Limb (tissue), 2 donors: ENCODE measurements at regions not wholly inside any gene's neighbourhood (a gene's known extent, or its start where the extent isn't known, plus 50 kb on each side); places are given as distances from the start of the nearest gene placed in this dataset.
"Not testable (repeated sequence)": the region's sequence is repeated elsewhere in the genome, so short reads cannot be mapped to it uniquely, and the experiment has no call there.

Experiments
- DNase-seq, 2 donors: peaks; one replicate each; pipeline ENCODE4 v3.0.0-alpha.2; 2016; ENCODE audit errors: extremely low spot score in 2 of 2

DNA sequence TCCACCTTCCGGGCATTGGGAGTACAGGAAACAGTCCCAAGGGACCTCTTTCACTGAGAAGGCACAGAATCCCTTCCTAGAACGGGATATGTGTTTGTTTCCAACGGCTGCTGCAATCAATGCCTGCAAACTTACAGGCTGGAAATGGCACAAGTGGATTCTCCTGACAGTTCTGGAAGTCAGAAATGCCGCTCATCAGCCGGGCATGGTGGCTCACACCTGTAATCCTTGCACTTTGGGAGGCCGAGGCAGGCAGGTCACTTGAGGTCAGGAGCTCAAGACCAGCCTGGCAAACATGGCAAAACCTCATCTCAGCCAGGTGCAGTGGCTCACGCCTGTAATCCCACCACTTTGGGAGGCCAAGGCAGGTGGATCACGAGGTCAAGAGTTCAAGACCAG is 97.0 kb upstream of the FGF3 start:
- DNase-seq = not testable (repeated sequence)

DNA sequence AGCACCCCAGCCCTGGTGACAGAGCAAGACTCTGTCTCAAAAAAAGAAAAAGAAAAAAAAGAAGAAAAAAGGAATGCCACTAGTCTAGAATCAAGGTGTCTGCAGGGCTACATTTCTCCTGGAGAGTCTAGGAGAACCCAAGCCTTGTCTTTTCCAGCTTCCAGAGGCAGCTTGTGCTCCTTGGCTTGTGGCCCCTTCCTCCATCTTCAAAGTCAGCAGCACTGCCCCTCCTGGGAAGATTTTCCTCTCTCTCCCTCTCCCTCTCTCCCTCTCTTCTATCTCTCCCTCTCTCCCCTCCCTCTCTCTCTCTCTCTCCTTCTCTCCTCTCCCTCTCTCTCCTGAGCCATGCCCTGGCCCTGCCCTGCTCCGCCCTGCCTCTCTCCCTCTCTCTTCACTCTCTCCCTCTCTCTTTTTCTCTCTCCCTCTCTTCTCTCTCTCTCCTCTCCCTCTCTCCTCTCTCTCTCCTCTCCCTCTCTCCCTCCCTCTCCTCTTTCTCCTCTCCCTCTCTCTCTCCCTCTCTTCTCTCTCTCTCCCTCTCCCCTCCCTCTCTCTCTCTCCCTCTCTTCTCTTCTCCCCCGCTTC is 97.7 kb upstream of the FGF3 start:
- no peak for DNase-seq

DNA sequence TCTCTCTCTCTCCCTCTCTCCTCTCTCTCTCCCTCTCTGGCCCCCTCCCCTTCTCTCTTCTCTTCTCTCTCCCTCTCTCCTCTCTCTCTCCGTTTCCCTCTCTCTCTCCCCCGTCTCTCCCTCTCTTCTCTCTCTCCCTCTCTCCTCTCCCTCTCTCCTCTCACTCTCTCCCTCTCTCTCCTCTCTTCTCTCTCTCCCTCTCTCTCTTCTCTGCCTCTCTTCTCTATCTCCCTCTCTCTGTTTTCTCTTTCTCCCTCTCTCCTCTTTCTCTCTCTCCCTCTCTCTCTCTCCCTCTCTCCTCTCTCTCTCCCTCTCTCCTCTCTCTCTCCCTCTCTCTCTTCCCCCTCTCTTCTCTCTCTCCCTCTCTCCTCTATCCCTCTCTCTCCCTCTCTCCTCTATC is 98.3 kb upstream of the FGF3 start:
- peak in 1 of 2 donors; percentile 8 for DNase-seq

DNA sequence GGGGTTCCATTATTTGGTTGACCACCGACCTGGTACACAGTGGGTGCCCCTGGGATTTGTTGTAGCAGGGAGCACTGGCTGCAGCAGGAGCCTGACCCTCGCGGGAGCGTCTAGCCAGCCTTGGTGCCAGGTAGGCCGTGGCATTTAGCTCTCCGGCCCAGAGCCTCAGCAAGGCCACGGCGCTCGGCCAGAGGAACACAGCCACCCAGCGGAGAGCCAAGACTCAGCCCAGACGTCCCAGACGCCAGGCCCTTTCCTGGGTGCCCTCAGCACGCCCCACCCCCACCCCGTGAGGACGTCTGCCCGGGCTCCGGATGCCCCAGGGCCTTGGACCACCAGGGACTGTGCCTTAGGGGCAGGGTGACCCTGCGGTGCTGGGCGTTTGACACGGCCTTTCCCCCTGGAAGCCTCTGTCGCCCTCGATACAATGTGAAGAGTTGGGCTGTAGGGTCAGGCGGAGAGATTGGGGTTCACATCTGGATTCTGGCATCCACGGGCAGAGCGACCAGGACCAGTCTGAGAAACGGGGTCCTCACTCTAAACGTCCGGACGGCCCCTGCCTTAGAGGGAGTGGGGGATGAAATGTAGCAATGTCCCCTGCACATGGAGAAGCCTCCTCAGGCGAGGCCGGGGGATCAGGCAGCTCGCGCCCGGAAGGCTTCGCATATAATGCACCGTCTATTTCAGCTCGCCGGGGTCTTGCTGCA is 99.2 kb upstream of the FGF3 start:
- DNase-seq = peak in 1 of 2 donors; percentile 27

DNA sequence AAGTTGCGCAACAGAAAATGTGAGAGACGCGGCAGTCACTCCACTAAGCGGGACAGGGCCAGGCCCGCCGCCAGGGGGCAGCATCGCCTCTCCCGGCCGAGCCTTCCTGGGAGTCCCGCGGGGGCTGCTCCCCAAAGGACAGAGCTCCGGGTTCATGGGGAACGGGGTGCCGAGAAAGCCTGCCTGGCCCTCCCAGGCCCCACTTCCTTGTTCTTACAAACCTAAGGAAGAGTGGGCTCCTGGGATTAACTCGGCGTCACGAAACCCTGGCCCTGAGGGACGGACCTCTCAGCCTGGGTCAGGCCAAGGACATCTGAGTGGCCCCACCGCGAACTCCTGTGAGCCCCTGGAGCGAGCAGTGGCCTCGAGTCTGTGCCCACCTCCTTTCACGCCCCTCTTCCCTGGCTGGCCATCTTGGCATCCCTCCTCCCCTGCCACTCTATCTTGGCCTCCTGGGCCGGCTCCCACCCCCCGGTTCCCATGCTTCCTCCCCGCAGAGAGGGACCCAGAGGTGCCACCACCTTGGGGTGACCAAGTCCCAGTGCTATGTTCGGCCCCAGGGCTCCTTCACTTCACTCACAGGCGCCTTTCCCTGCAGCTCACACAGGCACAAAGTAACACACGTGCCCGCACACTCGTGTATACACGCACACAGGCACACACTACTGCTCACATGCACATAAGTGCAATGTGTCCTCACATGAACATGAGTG is 99.9 kb upstream of the FGF3 start:
- peak; percentile 42 to 86 for DNase-seq

DNA sequence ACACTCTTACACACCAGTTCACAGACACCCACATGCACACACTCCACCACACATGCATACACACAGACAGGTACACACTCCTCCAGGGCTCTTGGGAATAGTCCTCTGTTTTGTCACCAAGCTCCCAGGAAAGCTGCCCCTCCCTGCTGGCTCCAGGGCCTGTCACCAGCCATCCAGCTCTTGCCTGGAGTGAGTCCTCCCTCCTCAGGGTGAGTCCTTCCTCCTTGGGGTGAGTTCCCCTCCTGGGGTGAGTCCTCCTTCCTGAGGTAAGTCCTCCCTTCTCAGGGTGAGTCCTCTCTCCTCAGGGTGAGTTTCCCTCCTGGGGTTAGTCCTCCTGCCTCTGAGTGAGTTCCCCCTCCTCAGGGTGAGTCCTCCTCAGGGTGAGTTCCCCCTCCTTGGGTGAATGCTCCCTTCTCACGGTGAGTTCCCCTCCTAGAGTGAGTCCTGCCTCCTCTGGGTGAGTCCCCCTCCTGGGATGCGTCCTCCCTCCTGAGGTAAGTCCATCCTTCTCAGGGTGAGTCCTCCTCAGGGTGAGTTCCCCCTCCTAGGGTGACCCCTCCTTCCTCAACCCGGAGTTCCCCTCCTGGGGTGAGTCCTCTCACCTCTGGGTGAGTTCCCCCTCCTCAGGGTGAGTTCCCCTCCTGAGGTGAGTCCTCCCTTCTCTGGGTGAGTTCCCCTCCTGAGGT is 100.6 kb upstream of the FGF3 start:
- DNase-seq = peak in 1 of 2 donors; percentile 29

DNA sequence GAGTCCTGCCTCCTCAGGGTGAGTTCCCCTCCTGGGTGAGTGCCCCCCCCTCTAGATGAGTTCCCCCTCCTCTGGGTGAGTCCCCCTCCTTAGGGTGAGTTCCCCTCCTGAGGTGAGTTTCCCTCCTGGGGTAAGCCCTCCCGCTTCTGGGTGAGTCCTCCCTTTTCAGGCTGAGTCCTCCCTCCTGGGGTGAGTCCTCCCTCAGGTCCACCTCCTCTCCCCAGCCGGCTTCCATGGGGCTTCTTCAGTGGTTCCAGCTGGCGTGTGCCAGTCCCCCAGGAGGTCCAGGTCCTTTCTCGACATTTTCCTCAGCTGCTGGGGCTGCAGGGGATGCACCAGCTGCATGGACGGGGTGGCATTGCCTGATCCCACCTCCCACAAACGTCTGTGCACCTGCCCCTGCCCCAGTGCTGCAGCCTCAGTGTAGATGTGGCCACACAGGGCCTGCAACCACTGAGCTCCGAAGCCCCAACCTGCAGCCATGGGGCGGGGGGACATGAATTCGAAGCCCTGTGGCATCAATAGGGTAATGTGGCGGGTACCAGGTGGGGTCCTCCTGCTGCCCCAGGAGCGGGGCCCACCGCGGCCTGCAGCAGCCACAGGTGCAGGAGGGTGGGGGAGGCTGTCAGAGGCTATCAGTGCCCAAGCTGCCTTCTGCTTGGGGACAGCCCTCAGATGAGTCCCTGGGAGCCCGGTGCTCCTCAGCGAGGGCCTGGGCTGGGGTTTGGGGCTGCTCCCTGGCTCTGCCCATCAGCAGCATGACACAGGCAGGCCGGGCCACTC is 101.3 kb upstream of the FGF3 start:
- DNase-seq = peak in 1 of 2 donors; percentile 29

DNA sequence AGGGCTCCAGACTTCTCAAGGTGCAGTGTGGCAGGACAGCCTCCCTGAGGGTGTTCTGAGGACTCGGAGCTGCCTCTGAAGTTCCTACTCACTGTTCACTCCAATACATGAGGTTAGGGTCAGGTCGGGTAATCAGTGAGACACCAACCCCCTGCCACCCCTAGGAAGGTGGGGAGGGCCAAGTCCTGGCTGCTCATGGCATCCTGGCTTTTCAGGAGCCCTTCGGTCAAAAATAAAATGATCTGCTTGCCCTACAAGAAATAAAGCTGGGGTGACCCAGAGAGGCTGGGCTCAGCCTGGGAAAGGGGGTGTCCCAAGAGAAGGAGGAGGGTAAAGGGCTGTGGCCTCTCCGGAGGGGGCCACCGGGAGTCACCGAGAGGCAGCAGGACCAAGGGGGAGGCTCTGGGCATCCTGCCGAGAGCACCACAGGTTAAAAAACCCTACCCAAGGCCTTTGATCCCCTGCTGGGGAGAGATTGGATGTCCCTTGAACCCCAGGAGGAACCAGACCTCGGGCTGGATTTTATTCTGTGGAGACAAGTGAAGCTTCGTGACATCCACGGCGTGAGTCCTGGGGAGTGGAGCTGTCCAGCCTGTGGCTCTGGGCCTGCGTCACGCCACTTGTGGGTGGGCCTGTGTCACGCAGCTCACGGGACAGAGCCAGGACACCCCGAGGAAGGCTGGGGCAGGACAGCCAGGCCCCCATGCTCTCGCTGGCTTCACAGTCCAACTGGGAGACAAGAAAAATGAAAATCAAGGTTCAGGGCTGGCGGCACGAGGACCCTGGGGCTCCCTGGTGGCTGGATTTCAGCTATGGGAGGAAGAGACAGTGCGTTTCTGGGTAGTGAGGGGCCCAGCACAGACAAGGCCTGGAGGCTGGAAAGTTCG is 102.2 kb upstream of the FGF3 start:
- DNase-seq = peak in 1 of 2 donors; percentile 18

DNA sequence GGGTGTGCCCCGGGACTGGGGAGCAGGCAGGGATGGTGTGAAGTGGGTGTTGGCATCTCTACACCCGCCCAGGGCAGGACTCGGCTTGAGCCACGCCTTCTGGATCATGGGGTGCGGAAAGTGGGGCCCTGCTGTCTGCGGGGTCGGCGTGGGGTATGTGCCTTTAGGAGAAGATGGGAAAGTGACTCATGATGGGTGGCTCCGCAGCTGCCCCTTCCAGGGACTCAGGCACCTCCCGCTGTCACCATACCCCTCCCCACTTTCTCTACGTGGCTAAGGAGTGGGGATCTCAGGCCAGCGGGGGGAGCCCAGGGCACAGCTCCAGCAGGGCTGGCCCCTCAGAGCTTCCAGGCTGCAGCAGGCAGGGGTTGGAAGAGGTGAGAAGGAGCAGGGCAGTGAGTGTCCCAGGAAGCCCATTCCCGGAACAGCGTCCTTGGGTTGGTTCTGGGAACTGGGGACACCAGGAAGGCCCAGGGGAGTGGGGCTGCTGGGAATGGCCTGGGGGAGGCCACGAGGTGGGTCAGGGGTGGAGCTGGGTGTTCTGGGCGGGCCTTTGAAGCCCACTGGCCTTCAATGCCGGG is 102.9 kb upstream of the FGF3 start:
- peak in 1 of 2 donors; percentile 23 for DNase-seq

DNA sequence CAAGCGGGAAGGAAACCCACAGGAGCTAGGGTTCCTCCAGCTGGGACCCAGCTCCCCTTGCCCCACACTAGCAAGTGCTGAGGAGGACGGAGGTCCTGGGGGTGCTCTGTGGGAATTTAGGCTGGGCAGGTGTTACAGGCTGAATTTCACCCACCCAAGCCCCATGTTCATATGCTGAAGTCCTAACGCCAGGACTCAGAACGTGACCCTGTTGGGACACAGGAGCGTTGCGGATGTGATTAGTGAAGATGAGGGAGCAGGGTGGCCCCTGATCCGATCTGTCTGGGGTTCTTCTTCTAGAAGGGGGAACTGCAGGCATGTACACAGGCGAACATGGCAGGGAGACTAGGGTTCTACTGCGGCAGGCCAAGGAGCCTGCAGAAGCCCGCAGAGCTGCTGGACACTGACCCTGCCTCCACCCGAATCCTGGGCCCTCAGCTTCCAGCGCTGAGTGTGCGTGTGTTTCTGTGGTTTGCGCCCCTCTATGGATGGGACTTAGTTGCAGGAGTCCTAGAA is 103.4 kb upstream of the FGF3 start:
- peak in 1 of 2 donors; percentile 13 for DNase-seq

DNA sequence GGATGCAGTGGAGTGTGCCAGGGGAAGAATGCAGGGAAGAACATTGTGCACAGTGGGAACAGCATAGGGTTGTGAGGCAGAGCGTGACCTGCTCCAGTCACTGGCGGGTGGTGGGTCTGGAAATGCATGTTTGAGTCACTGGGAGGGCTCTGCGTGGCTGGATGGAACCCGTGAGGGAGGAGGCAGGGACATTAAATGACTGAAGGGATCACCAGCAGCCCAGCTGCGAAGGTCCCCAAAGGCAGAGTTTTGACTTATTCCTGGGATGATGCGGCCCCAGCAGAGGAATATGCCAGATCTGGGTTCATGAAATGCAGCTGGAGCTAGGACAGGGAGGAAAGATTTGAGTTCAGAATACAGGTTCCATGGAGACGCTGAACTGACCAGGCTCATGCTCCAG is 104.0 kb upstream of the FGF3 start:
- DNase-seq = peak in 1 of 2 donors; percentile 8

DNA sequence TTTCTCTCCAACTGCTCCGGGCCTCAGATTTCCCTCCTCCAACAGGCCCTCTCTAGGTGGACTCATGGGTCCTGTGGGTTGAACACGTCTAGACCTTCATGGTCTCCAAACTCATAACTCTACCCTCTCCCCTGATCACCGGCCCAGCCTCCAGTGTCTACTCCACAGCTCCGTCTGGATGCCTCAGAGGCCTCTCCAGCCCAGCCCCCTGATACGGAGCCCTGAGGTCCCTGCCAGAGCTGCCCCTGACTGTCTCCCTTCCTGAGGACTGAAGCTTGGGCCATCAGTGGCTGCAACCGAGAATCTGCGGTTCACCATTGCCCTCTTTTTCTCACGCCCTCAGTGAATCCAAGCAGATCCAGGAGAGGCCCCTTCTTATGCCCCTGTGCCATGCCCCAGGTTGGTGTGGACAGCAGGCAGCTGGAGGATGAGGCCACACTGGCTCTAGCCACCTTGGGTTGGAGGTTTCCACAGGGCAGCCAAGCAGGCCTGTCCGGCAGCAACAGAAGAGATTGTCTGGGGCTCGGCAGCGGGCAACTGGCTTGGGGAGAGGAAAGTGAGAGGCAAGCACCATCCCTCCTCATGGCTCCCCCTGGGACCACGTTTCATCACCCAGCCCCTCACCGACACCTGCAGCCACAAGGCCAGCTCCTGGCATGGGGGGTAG is 104.6 kb upstream of the FGF3 start:
- peak in 1 of 2 donors; percentile 15 for DNase-seq

DNA sequence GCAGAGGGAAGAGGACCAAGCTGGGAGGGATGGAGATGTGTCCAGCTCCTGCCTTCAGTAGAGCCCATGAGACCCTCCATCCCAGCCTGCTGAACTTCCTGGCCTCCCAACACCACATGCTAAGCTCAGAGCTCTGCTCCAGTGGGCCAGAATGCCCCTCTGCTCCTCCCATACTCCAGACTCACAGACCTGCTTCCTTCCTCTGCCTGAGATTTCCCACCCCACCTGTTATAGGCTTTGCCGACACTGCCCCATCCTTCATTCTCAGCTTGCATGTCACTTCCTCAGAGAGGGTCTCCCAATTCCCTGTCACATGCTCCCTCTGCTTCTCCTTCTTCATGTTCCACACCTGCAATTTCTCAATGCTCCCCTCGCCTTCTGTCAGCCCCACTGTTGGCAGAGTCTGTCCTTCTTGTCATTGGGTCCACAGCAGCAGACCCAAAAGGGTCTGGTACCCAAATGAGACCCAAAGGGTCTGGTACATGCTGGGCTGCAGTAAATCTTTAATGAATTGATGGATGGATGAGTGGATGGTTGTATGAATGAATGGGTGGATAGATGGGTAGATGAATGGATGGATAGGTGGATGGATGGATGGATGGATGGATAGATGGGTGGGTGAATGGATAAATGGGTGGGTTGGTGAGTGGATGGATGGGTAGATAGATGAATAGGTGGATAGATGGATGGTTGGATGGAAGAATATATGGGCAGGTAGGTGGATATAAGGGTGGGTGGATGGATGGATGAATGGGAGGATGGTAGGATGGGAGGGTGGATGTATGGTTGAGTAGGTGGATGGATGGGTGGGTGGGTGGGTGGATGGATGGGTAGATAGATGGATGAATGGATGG is 105.3 kb upstream of the FGF3 start:
- peak in 1 of 2 donors; percentile 7 for DNase-seq

DNA sequence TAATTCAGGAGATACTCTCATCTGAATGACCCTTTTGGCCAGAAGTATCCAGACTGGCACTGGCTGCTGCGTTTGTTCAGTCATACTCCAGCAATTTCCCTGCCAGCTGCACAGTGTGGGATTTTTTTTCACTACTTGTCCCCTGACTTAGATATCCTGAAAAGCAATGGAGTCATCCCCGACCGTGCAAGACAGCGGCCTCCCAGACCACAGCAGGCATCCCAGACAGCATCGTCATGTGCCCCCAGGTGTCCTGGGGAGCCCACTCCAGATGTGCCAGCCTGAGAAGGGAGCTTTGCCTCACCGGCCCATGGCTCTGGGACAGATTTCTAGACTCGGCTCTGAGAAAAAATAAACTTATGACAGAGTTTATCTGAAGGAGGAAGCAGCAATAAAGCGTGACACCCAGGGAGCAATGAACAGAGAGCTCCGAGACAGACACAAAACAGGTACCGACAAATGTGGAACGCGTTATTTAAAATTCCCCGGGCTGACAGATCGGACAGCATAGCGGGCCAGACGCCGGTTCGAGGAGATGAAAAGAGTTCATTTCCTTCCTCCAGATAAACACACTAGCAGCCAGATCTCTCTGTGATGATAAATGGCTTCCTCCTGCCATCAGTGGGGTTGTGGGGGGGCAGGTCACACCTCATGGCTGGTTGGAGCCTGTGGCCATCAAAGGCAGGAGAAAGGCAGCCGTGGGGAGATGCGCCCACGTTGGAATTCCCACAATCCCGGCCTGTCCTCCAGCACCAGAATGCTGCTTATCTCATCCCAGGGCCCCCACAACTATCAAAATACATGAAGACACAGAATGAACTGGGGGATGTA is 106.4 kb upstream of the FGF3 start:
- DNase-seq = peak in 1 of 2 donors; percentile 26

DNA sequence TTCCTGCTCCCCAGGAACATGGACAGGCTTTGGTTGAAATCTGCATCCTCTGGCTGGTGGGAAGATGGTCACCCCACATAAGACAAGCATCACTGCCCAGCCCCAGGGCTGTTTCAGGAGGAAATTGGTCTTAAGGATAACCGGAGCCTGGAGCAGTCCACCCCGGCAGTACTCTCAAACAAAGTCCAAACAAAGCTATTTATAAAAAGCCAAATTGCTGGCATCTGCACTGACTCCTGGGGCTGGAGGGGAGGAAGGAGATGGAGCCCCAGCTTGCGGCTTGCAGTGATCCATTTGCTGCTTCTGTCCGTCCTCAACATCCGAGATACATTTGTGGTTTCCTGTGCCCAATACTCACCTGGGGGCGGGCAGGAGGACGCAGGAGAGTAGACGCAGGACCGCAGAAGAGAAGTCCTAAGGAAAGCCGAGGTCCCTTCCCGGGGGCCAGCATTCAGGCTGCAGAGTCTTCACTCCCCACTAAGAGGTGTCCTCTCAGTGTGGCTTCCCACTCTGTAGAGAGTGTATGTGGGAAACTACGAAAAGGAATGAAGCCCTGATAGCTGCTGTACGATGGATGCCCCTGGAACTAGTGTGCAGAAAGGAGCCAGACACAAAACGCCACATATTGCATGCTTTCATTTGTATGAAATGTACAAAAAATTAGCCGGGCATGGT is 107.3 kb upstream of the FGF3 start:
- DNase-seq = peak in 1 of 2 donors; percentile 16

DNA sequence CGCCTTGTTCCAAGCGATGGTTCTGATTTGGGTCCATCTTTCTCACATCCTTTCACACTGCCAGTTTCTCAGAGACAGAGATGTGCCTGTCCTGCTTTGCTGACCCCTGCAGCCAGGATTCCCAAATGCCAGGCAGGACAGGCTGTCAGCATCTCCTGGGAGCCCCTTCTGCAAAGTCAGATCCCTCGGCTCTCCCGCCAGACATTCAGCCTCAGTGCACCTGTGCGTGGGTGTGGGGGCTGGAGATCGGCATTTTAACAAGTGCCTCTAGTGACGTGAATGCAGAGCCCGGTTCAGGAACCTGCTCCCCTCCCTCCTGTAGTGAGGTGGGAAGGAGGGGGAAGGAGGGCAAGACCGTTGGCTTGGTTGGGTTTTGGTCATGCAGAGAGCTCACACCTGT is 108.9 kb upstream of the FGF3 start:
- peak in 1 of 2 donors; percentile 17 for DNase-seq

DNA sequence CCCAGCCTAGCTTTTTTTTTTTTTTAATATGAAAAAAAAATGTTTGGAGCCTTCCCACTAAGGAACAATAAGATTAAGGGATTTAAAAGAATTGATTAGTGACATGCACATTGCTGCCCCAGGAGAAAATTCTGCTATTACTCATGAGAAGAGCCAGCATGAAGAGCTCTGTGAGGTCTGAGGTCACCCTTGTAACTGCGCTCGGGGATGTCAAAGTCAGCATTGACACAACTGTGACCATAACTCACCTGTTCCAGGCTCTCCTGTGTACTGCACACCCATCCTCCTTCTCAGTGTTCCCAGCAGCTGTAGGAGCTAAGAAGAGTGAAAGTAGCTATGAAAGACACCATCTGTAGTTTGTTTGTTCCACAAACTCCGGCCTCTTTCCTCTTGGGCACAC is 109.8 kb upstream of the FGF3 start:
- peak in 1 of 2 donors; percentile 17 for DNase-seq
